Neural cell (in vitro differentiated cells): ENCODE measurements at regions not wholly inside any gene's neighbourhood (a gene's known extent, or its start where the extent isn't known, plus 50 kb on each side); places are given as distances from the start of the nearest gene placed in this dataset.
A peak's percentile ranks its signal among the peaks of the same experiment; 100 is the strongest.

Experiments
- H2AFZ ChIP-seq: fragments of 200-600, 300-800 bp; sonication (generic), shearing (Covaris generic); 2 replicates; pipeline ENCODE4 v1.6.0; 2014; ENCODE audit warnings: low read depth, mild to moderate bottlenecking, antibody characterized with exemption, low read length, moderate library complexity
- H3F3A ChIP-seq: fragments of 200-600 bp; shearing (Covaris generic); 2 replicates; pipeline ENCODE4 v1.6.1; 2016; ENCODE audit warnings: mild to moderate bottlenecking, moderate library complexity, mixed read lengths, antibody characterized with exemption, low read length; ENCODE audit not compliant: insufficient read depth, poor library complexity, severe bottlenecking
- H3K27ac ChIP-seq: fragments of 200-600, 300-800 bp; sonication (generic), shearing (Covaris generic); 2 replicates; pipeline ENCODE4 v1.5.1; 2014; ENCODE audit warnings: mild to moderate bottlenecking, low read length, moderate library complexity
- H3K27me3 ChIP-seq: fragments of 300-800, 200-600 bp; sonication (generic), shearing (Covaris generic); 2 replicates; pipeline ENCODE4 v1.6.0; 2014; ENCODE audit warnings: mild to moderate bottlenecking, low read depth, low read length, moderate library complexity; ENCODE audit not compliant: insufficient read depth
- H3K36me3 ChIP-seq: fragments of 300-800, 200-600 bp; sonication (generic), shearing (Covaris generic); 2 replicates; pipeline ENCODE4 v1.5.1; 2014; ENCODE audit warnings: mild to moderate bottlenecking, antibody characterized with exemption, low read length, moderate library complexity; ENCODE audit not compliant: insufficient read depth
- H3K4me2 ChIP-seq: fragments of 300-800, 200-600 bp; sonication (generic), shearing (Covaris generic); 2 replicates; pipeline ENCODE4 v1.6.0; 2014; ENCODE audit warnings: mild to moderate bottlenecking, low read length
- H3K4me3 ChIP-seq: fragments of 300-800, 200-600 bp; sonication (generic), shearing (Covaris generic); 2 replicates; pipeline ENCODE4 v1.5.1; 2014; ENCODE audit warnings: mild to moderate bottlenecking, low read length, moderate library complexity
- H3K79me2 ChIP-seq: fragments of 200-600 bp; shearing (Covaris generic); replicated peaks from 2 replicates; pipeline ENCODE4 v1.6.0; 2014; ENCODE audit warnings: mild to moderate bottlenecking, low read length, moderate library complexity; ENCODE audit not compliant: insufficient read depth
- H3K9ac ChIP-seq: fragments of 300-800, 200-600 bp; sonication (generic), shearing (Covaris generic); 2 replicates; pipeline ENCODE4 v1.6.1; 2016; ENCODE audit warnings: mild to moderate bottlenecking, low read length, mixed read lengths
- H3K9me2 ChIP-seq: fragments of 200-600 bp; shearing (Covaris generic); 2 replicates; pipeline ENCODE4 v1.6.1; 2016; ENCODE audit warnings: mild to moderate bottlenecking, low read length, mixed read lengths; ENCODE audit not compliant: insufficient read depth
- H3K9me3 ChIP-seq: fragments of 200-600, 300-800 bp; sonication (generic), shearing (Covaris generic); 2 replicates; pipeline ENCODE4 v1.6.1; 2016; ENCODE audit warnings: mild to moderate bottlenecking, mixed run types, low read length, moderate library complexity, mixed read lengths
- H4K20me1 ChIP-seq: fragments of 200-600 bp; shearing (Covaris generic); 2 replicates; pipeline ENCODE4 v1.6.1; 2016; ENCODE audit warnings: mild to moderate bottlenecking, mixed run types; ENCODE audit not compliant: insufficient read depth
- CTCF ChIP-seq: fragments of 450-650 bp; IDR thresholded peaks from 2 replicates; pipeline ENCODE4 v1.5.1; 2014; ENCODE audit warnings: antibody characterized with exemption, mild to moderate bottlenecking, moderate library complexity; ENCODE audit not compliant: poor library complexity, severe bottlenecking
- EP300 ChIP-seq: fragments of 450-650 bp; conservative IDR thresholded peaks from 2 replicates; pipeline ENCODE4 v1.6.1; 2014; ENCODE audit warnings: antibody characterized with exemption, mild to moderate bottlenecking, moderate library complexity; ENCODE audit not compliant: poor library complexity, severe bottlenecking
- EZH2 ChIP-seq: fragments of 200-600, 300-800 bp; shearing (Covaris generic), sonication (generic); IDR thresholded peaks from 2 replicates; pipeline ENCODE4 v1.6.1; 2014; ENCODE audit warnings: antibody characterized with exemption, low read length, borderline replicate concordance, mild to moderate bottlenecking; ENCODE audit not compliant: insufficient read depth, poor library complexity, severe bottlenecking
- MXI1 ChIP-seq: fragments of 450-650 bp; conservative IDR thresholded peaks from 2 replicates; pipeline ENCODE4 v1.6.1; 2014; ENCODE audit warnings: antibody characterized with exemption, mild to moderate bottlenecking; ENCODE audit not compliant: poor library complexity, severe bottlenecking
- POLR2AphosphoS5 ChIP-seq: IDR thresholded peaks from 2 replicates; pipeline ENCODE4 v1.6.1; 2012
- RAD21 ChIP-seq: fragments of 450-650 bp; conservative IDR thresholded peaks from 2 replicates; pipeline ENCODE4 v1.6.1; 2014; ENCODE audit warnings: antibody characterized with exemption, mild to moderate bottlenecking, moderate library complexity
- REST ChIP-seq: IDR thresholded peaks from 2 replicates; pipeline ENCODE4 v1.6.1; 2012; ENCODE audit warnings: borderline replicate concordance
- SMC3 ChIP-seq: fragments of 450-650 bp; conservative IDR thresholded peaks from 2 replicates; pipeline ENCODE4 v1.6.1; 2014; ENCODE audit warnings: antibody characterized with exemption, mild to moderate bottlenecking, moderate library complexity; ENCODE audit not compliant: poor library complexity
- TAF1 ChIP-seq: IDR thresholded peaks from 2 replicates; pipeline ENCODE4 v1.6.1; 2012; ENCODE audit warnings: low read depth

DNA sequence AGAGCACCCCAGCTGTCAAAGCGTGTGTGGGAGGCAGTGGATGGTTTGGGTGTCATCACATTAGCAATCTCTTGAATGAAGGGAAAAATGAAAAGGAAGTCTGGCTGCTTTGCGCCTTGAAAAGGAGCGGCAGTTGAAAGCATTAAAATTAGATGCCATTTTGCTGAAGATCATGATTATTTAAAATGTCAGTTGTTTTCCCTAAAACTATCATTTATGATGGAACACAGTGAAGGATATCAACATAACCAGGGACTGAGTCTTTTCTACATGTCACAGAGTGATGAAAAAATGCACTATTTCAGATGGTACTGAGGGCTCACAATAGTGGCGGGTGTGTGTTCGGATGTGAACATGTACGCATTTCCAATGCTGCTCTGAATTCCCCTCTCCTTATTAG, 450.2 kb upstream of the CPEB2 start:
- H3F3A ChIP-seq: no peaks in the 10 kb centered on the region
- no peaks in the 10 kb centered on the region for H3K9me2 ChIP-seq
- H3K4me2 ChIP-seq: no peak overlapping the region
- TF ChIP-seq EP300: peak; percentile 81
- TF ChIP-seq CTCF: no peak
- no peak for TF ChIP-seq MXI1
- TF ChIP-seq POLR2AphosphoS5: peak; percentile 69
- H2AFZ ChIP-seq: no peak overlapping the region
- H3K4me3 ChIP-seq: no peak overlapping the region
- H3K9me3 ChIP-seq: no peaks in the 10 kb centered on the region
- H3K79me2 ChIP-seq: no peaks in the 10 kb centered on the region
- H3K27ac ChIP-seq: no peak overlapping the region
- H3K27me3 ChIP-seq: no peaks in the 10 kb centered on the region
- H4K20me1 ChIP-seq: no peaks in the 10 kb centered on the region
- no peak overlapping the region for H3K9ac ChIP-seq
- H3K36me3 ChIP-seq: no peaks in the 10 kb centered on the region

GRCh38 chr4:14559646-14560045, 442.6 kb upstream of the CPEB2 start:
- no peaks in the 10 kb centered on the region for H3K9me2 ChIP-seq
- H3F3A ChIP-seq: no peaks in the 10 kb centered on the region
- no peak overlapping the region for H3K4me2 ChIP-seq
- no peak overlapping the region for H2AFZ ChIP-seq
- H3K9me3 ChIP-seq: no peaks in the 10 kb centered on the region
- H3K9ac ChIP-seq: no peak overlapping the region
- H4K20me1 ChIP-seq: no peaks in the 10 kb centered on the region
- no peak overlapping the region for H3K4me3 ChIP-seq
- no peak overlapping the region for H3K27ac ChIP-seq
- TF ChIP-seq MXI1 (no peak), POLR2AphosphoS5 (no peak), EP300 (no peak), REST (no peak), RAD21 (no peak), EZH2 (no peak), TAF1 (no peak), CTCF (no peak), SMC3 (no peak)
- no peaks in the 10 kb centered on the region for H3K79me2 ChIP-seq
- H3K36me3 ChIP-seq: no peaks in the 10 kb centered on the region
- no peaks in the 10 kb centered on the region for H3K27me3 ChIP-seq
